ENCODE measurements at regions not wholly inside any gene's neighbourhood (a gene's known extent, or its start where the extent isn't known, plus 50 kb on each side); places are given as distances from the start of the nearest gene placed in this dataset.

- TF ChIP-seq ZNF512 (CRISPR knock-in tag; IDR thresholded peaks at IDR 0.05), result no peak
- no peak for TF ChIP-seq ZNF256 (CRISPR knock-in tag; conservative IDR thresholded peaks at IDR 0.05)
- TF ChIP-seq NFE2L1 (CRISPR knock-in tag; IDR thresholded peaks at IDR 0.05; ENCODE audit: borderline replicate concordance), result no peak
- no peak for TF ChIP-seq SRF (IDR thresholded peaks at IDR 0.05; ENCODE audit: low read depth, low read length)
- TF ChIP-seq MEF2D (CRISPR knock-in tag; IDR thresholded peaks at IDR 0.05), result no peak
- TF ChIP-seq FOXP4 (CRISPR knock-in tag; IDR thresholded peaks at IDR 0.05), result no peak
Observed at GRCh38 chr14:87386524-87386923, 606.5 kb downstream of the GALC start.
